Activated CD8-positive, alpha-beta memory T cell treated with anti-CD3 and anti-CD28 coated beads for 48 hours (primary cell): ENCODE measurements at regions not wholly inside any gene's neighbourhood (a gene's known extent, or its start where the extent isn't known, plus 50 kb on each side); places are given as distances from the start of the nearest gene placed in this dataset.

ENCODE experiments used
- DNase-seq, 3 experiments: peaks; one replicate each; pipeline ENCODE4 v3.0.0-alpha.2; 2020; ENCODE audit warnings: low read depth in 2 of 3, low spot score in 2 of 3

DNA sequence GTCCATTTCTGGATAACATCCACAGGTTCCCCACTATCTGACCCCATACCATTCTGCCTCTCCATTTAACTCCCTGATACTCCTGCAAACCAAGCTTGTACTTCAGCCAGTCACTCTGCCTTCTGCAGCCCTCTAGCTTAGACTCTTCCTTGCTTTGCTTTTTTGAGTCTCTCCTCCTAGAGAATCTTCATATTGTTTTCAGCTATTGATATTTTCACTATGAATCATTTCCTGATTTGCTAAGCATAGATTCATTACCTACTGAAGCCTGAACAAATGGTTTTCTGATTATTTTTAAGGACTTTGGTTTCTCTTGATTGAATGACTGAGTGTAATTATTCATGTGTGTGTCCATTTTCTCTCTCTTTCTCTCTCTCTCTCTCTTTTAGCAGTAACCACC lies 2102.3 kb upstream of the CELF4 start:
- DNase-seq, result no peak

DNA sequence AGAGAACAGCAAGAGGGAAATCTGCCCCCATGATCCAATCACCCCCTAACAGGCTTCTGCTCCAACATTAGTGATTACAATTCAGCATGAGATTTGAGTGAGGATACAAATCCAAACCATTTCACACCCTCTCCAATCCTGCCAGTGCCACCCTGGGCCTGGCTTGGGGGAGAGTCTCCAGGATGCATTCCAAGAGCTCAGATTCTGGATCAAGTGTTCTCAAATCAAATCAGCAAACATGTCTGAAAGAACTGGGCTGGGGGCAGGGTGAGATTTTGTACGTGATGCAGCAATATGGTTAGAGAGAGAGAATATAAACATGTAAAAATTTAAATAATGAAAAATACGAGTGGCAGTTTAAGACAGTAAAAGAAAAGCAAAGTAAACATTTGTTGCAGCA lies 2100.9 kb upstream of the CELF4 start:
- no peak for DNase-seq

DNA sequence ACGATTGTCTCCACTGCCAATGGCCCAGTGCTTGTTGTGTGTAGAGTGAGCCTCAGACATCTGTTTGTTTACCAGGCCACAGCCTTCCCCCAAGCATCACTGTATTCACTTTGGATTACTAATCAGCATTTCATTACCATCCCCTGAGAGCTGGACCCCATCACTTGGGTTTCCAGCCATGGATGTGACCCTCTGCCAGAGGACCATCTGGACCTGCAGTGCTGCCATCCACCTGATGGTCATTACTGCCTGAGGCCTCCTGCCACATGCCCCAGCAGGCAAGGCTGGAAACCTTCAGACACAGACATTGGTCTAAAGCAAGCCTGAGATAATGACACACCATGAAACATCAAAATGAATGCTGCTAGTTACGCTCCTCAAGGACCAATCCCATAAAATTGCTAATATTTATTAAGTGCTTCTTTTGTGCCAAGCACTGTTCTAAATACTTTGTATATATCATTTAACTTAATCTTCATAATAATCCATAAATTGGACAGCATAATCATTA lies 2096.3 kb upstream of the CELF4 start:
- no peak for DNase-seq

DNA sequence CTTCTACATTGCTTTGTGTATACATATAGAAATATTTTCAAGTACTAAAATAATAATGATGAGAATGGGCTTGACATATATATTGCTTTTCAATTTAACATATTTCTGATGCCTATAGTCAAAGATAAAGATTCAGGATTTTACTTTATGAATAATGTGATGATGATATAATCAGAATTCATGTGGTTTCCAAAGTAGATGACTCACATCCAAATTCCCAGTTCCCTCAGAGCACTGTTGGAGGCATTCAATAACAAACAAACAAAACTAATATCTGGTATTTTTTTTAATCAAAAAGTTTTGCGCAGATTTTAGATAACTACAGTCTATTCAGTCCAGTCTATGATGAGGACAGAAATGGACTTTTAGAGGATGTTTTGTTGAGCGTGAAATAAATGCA lies 2094.5 kb upstream of the CELF4 start:
- DNase-seq, result no peak

DNA sequence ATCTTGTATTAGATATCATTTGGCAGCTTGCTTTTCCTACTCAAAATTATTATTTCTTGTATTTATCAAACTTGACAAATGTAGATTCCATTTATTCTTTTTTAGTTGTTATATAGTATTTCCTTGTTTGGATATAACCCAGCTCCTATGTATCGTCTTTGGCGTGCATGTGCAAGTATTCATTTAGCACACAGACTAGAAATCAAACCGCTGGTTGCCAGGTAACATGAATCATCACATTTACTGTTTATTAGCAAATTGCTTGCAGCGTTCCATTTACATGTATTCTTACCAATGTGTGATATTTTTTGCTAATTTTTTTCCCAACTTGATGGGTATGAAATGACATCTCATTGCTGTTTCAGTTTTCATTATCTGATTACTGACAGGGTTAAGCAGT lies 2089.7 kb upstream of the CELF4 start:
- no peak for DNase-seq

DNA sequence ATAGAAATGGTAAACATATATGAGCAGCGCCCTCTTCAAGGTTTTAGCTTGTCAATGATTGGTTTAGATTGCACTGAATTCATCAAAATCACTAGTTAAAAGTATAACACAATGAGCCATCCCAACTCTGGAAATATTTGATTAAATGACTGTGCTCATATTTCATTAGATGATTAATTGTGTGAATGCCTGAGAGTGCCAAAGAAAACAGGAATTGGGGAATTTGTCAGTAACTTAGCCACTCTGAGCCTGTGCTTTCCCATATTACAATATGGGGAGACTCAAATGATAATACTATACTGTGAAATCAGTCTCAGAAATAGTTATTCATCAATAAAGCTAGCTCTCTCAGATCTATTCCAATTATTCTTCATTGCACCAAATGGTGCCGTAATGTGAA lies 2087.6 kb upstream of the CELF4 start:
- DNase-seq, result no peak

DNA sequence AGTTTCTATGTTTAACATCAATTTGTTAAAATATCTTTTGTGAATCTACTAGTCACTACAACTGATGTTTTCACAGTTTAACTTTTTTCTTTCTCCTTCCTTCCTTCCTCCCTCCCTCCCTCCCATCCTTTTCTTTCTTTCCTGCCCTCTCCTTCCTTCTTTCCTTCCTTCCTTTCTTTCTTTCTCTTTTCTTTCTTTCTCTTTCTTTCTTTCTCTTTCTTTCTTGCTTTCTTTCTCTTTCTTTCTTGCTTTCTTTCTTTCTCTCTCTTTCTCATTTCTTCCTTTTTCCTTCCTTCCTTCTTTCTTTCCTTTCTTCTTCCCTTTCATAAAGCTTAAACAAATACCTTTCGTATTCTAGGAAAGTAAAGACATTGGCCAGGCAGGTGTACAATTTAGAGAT lies 2083.0 kb upstream of the CELF4 start:
- no peak for DNase-seq

DNA sequence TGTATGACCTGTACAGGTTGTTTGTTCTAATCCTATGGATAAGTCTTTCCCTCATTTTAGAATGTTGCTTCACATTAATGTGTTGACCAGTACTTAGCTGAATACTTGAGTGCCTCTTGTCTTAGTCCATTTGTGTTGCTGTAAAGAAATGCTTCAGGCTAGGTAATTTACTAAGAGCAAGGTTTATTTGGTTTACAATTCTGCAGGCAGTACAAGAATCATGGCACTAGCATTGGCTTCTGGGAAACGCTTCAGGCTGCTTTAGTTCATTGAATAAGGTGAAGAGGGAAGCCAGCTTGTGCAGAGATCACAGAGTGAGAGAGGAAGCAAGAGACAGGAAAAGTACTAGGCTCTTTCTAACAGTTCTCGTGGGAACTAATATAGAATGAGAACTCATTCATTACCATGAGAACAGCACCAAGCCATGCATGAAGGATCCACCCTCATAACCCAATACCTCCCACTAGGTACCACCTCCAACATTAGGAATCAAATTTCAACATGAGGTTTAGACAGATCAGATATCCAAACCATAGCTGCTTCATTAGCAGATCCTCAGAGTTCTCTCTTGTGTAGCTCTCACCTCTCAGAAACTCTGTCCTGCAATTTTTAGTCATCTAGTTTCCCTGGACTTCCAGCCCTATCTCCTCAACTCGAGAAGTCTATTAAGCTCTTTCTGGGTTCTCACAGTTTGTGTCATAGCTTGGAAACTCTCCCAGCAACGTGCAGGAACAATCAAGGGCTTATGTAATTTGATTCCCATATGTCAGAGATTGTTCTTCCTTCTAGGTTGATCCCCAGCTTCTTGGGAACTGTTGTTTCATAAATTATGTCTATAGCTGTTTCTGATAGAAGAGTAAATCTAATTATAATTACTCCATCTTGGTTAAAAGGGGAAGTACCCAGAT lies 2082.3 kb upstream of the CELF4 start:
- DNase-seq, result no peak

DNA sequence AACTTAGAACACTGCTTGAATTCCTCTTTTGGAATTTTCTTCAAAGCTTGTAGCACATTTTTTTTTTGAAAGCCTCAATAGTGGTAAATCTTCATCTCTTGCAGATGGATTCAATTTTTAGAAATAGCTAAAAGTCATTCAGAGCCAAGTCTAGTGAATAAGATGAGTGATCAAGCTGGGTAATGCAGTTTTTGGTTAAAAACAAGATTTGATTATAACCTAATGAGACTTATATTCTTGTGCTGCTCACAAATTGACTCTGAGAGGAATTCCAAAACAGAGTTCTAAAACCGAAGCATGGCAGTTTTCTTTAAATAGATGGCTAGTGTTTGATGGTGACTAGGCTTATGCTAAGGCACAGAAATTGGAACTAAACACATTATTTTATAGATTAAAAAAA lies 2072.6 kb upstream of the CELF4 start:
- no peak for DNase-seq

DNA sequence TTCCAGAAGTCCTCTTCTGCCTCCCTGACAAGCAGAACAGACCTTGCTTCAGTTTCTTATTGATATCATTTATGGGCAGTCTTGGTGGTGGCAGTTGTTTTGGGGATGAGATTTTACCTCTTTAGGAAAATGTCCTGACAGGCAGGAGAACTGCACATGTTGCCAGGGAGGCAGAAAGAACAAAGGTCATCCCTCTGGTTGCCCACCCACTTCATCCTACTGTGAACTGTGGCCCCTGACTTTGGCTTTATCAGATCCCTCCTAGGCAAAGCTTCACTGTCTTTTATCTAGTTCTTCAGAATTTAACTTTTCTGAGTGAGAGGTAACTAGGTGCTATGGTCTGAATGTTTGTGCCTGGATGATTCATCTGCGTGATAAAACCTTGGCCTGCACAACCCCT lies 2071.3 kb upstream of the CELF4 start:
- DNase-seq, result no peak

DNA sequence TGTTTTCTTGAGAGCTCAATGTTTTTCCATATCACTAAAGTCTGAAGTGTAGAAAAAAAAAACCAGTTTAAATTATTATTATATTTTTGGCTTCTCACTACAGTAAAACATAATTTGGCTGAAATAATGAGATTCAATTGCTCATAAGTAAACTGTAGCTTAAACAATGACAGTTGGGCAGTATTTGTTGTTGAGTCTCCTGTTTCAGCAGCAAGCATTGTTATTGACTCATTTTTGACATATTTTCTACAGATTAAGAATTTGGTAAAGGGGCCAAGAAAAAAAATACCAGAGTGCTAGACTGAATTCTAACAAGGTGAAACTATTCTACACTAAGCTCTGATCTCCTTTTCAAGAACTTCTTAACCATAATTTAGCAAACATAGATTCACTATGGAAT lies 2070.4 kb upstream of the CELF4 start:
- DNase-seq, result no peak

DNA sequence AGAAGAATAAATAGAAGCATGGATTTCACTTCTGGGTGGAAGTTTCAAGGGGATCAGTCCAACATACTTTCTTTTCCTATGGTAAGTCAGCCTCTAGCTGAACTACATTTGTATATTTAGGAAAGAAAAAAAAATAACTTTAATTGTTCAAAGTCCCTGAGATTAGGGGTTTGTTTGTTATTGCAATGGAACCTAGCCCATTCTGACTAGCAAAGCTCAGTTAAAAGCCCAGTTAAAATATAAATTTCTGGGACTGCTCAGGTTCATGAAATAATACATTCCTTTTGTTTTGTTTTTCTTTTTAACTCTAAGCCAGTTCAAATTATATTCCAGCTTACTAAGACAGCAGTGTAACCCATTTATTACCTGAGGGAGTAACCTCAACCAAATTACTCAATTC lies 2069.6 kb upstream of the CELF4 start:
- no peak for DNase-seq

DNA sequence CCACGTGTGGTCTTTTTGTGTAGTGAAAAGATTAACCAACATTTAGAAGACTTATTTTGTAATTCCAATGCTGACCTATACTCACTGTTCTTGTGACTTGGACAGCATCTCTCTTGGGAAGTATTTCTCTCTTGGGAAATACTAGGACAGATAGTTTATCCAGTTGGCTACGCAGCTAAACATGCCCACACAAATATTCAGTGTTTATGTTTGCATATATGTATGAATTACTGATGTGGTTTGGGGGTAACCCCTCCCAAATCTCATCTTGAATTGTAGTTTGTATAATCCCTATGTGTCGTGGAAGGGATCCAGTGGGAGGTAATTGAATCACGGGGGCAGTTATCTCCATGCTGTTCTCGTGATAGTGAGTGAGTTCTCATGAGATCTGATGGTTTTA lies 2062.3 kb upstream of the CELF4 start:
- no peak for DNase-seq

DNA sequence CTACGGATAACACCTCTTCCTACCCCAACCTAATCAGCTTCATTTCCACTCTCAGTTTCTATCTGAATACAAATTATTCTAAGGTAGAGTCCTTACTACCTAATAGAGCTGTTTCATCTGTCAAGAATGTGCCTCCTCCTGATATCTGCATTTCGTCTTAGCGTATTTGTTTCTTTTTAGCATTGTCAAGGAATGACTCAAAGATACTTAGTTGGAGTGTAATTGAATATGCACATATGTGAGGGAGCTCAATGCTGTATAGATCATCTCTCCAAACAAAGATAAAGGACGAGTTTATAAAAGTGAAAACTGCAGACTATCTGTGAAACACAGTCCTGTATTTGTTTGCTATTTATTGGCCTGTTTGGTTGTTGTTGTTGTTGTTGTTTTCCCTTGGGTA lies 2059.4 kb upstream of the CELF4 start:
- no peak for DNase-seq

DNA sequence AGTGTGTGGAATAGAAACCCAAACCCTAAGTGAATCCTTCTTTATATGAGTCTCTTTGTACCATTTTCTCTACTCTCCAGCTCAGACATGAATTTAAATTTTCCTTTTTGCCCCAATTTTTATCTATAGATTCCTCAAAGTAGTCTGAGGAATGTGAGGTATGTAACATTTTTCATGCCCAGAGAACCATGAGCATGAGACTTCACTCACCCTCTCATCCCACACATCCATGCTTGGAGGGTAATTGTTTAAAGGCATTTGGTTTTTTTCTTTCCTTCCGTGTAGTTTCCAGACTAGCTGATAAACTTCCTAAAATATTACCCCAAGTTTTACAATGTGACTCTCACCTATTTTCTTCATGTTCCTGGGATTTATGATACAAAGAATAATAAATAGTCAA lies 2056.8 kb upstream of the CELF4 start:
- DNase-seq, result no peak

DNA sequence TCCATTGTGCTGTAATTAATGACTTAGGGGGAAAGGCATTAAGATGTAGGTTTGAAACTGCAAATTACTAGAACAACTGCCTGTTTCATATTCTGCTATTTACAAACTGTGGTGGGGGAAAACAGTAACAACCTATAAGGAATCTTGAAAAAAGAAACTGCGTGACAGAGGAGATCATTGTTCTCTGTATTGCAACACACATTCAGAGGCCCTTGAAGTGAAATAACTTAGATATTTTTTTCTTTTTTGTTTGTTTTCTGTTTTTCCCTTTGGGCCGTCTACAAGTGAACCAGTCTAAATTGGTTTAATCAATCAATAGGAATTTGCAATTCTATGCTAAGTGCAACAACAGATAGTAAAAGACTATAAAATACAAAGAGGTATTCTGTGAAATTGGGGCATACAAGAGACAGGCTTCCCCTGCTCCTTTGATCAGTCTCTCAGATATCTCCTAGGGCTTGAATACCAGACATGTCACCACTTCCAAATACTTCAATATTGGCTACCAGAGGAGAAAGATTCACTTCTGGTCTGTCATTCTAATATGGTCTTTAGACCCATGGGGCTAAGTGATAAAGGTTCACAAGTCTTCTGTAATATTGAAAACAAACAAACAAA lies 2055.1 kb upstream of the CELF4 start:
- DNase-seq, result no peak

DNA sequence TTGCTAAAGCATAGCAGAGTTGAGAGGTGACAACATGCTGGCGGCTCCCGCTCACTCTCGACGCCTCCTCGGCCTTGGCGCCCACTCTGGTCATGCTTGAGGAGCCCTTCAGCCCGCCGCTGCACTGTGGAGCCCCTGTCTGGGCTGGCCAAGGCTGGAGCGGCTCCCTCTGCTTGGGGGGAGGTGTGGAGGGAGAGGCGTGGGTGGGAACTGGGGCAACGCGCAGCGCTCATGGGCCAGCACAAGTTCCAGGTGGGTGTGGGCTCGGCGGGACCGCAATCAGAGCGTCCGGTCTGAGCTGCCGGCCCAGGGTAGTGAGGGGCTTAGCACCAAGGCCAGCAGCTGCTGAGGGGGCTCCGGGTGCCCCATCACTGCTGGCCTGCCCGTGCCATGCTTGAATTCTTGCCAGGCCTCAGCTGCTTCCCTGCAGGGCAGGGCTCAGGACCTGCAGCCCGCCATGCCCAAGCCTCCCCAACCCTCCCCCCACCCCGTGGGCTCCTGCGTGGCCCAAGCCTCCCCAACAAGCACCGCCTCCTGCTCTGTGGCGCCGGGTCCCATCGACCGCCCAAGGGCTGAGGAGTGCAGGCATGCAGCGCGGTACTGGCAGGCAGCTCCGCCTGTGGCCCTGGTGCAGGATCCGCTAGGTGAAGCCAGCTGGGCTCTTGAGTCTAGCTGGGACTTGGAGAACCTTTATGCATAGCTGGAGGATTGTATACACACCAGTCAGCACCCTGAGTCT lies 2052.8 kb upstream of the CELF4 start:
- DNase-seq, result no peak

DNA sequence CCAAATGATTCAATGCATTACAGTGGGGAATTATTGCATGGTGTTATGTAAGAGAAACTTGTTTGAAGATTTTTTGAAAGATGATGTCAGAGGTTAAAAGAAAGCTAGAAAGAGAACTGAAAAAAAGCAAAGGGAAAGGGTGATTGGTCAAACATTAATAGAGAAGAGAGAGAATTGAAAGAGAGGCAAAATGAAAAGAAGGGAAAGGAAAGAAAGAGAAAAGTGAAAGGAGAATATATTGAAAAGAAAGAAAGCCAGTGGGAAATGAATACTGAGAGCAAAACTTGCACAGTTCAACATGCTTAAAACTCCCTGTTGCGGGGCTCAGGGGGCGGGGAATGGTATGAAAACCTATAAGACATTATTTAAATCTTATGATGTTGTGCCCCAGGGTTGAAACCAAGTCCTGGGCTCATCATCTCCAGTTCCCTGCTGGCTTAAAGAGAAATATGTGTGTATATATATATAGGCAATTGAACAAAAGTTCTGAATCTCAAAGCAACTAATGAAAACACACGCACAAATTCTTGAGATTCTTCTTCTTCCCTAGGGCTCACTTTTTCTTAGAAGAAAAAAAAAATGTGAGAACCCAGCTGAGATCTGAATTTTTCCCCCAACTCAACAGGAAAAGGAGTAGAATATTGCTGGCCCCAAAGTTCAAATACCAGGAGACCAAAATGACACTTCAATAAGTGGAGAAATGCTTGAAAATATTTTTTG lies 2045.9 kb upstream of the CELF4 start:
- DNase-seq, result no peak

DNA sequence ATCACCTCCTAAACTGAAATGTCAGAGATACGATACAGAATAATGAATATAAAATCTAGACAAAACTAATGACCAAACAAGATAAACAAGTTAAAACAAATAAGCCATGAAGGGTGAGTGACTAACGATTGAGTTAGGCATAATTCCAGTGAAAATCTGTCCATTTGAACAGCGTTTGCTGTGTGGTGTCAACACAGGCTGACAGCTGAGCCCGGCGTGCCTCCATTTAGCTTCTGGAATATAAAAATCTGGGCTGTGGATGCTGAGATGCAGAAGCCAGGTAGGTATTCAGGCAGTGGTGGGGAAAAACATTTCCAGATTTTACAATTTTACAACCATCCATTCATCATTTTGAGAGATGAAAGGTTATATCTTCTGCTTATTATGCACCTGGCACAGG lies 2041.4 kb upstream of the CELF4 start:
- no peak for DNase-seq

DNA sequence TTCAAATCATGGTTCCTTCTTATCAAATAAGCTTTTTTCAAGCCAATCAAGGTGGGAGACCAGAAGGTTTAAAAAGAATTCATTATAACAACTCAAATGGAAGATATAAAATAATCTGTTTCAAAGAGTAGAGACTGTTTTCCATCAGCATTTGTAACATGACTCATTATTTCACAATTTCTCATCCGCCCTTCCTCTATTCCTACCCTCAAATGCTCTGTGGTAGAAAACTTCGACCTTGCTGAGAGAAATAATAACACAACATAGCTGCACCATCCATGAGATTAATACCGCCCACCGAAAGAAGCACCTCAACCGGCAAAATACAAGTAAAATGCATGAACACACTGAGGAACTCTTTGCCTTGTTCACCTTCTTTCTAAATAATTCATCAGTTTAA lies 2039.2 kb upstream of the CELF4 start:
- DNase-seq, result no peak

DNA sequence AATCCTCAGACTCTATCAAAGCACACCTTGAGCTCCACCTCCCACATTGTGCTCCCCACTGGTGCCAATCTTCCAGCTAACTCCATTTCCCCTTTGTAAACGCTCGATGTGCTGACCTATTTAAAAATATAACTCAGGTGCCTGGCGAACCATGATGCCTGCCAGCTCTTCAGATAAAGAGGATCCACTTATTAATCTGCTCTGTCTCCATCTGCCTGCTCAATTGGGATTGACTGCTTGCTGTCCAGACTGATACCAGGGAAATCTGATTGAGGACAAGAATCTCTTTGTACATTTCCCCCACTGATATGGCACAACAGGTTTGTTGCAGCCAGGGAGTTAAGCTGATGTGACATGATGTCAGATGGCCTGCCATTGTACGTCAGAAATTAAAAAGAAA lies 2036.5 kb upstream of the CELF4 start:
- DNase-seq, result no peak
